GM23248 (cell line): ENCODE measurements at regions not wholly inside any gene's neighbourhood (a gene's known extent, or its start where the extent isn't known, plus 50 kb on each side); places are given as distances from the start of the nearest gene placed in this dataset.

Experiments
- EZH2 ChIP-seq: fragments of 200-600 bp; sonication (generic); IDR thresholded peaks from 2 replicates; pipeline ENCODE4 v1.6.1; 2018; ENCODE audit warnings: antibody characterized with exemption, mild to moderate bottlenecking; ENCODE audit not compliant: insufficient read depth, poor library complexity, severe bottlenecking
- EZH2phosphoT487 ChIP-seq: fragments of 200-600 bp; sonication (generic); IDR thresholded peaks from 2 replicates; pipeline ENCODE4 v1.6.1; 2018; ENCODE audit warnings: antibody characterized with exemption, moderate library complexity, mild to moderate bottlenecking, low read depth; ENCODE audit not compliant: insufficient read depth

DNA sequence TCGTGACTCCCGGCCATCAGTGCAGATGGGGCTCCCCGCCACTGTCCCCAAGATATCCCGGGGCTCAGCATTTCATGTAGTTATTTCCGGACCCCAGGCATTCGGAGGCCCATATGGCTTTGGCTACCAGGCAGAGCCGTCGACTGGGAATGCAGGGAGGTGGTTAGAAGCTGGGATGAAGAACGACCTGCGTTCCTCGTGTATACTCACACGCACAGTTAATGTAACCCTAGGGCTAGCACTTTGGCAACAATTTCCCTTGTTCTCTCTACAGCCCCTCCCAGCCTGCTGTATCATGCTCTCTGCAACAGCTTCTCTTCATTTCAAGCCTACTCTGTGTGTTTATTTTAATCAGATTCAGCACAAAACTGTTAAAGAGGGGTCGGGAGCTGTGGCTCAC is 240.4 kb downstream of the MYLK4 start:
- TF ChIP-seq EZH2 (no peak), EZH2phosphoT487 (no peak)
